ENCODE measurements at regions not wholly inside any gene's neighbourhood (a gene's known extent, or its start where the extent isn't known, plus 50 kb on each side); places are given as distances from the start of the nearest gene placed in this dataset.

DNA sequence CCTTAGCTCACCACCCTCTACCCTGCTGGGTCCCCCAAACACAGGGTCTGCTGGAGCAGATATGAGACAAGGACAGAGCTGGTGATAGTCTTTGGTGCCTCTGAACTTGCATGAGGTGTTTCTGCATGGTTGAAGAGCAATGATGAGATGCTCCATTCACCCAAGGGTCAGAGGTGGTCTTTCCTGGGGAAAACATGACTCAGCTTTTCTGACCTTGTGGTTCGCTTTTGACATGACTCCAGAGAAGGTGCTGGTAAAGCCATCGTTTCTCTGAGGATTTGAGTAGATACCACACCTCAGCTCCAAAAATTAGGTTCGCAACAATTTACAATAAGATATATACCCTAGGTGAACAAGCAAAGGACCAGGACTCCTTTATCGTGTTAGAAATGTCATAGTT lies 304.8 kb downstream of the DHX35 start (continued):
- TF ChIP-seq, protein P1, sequence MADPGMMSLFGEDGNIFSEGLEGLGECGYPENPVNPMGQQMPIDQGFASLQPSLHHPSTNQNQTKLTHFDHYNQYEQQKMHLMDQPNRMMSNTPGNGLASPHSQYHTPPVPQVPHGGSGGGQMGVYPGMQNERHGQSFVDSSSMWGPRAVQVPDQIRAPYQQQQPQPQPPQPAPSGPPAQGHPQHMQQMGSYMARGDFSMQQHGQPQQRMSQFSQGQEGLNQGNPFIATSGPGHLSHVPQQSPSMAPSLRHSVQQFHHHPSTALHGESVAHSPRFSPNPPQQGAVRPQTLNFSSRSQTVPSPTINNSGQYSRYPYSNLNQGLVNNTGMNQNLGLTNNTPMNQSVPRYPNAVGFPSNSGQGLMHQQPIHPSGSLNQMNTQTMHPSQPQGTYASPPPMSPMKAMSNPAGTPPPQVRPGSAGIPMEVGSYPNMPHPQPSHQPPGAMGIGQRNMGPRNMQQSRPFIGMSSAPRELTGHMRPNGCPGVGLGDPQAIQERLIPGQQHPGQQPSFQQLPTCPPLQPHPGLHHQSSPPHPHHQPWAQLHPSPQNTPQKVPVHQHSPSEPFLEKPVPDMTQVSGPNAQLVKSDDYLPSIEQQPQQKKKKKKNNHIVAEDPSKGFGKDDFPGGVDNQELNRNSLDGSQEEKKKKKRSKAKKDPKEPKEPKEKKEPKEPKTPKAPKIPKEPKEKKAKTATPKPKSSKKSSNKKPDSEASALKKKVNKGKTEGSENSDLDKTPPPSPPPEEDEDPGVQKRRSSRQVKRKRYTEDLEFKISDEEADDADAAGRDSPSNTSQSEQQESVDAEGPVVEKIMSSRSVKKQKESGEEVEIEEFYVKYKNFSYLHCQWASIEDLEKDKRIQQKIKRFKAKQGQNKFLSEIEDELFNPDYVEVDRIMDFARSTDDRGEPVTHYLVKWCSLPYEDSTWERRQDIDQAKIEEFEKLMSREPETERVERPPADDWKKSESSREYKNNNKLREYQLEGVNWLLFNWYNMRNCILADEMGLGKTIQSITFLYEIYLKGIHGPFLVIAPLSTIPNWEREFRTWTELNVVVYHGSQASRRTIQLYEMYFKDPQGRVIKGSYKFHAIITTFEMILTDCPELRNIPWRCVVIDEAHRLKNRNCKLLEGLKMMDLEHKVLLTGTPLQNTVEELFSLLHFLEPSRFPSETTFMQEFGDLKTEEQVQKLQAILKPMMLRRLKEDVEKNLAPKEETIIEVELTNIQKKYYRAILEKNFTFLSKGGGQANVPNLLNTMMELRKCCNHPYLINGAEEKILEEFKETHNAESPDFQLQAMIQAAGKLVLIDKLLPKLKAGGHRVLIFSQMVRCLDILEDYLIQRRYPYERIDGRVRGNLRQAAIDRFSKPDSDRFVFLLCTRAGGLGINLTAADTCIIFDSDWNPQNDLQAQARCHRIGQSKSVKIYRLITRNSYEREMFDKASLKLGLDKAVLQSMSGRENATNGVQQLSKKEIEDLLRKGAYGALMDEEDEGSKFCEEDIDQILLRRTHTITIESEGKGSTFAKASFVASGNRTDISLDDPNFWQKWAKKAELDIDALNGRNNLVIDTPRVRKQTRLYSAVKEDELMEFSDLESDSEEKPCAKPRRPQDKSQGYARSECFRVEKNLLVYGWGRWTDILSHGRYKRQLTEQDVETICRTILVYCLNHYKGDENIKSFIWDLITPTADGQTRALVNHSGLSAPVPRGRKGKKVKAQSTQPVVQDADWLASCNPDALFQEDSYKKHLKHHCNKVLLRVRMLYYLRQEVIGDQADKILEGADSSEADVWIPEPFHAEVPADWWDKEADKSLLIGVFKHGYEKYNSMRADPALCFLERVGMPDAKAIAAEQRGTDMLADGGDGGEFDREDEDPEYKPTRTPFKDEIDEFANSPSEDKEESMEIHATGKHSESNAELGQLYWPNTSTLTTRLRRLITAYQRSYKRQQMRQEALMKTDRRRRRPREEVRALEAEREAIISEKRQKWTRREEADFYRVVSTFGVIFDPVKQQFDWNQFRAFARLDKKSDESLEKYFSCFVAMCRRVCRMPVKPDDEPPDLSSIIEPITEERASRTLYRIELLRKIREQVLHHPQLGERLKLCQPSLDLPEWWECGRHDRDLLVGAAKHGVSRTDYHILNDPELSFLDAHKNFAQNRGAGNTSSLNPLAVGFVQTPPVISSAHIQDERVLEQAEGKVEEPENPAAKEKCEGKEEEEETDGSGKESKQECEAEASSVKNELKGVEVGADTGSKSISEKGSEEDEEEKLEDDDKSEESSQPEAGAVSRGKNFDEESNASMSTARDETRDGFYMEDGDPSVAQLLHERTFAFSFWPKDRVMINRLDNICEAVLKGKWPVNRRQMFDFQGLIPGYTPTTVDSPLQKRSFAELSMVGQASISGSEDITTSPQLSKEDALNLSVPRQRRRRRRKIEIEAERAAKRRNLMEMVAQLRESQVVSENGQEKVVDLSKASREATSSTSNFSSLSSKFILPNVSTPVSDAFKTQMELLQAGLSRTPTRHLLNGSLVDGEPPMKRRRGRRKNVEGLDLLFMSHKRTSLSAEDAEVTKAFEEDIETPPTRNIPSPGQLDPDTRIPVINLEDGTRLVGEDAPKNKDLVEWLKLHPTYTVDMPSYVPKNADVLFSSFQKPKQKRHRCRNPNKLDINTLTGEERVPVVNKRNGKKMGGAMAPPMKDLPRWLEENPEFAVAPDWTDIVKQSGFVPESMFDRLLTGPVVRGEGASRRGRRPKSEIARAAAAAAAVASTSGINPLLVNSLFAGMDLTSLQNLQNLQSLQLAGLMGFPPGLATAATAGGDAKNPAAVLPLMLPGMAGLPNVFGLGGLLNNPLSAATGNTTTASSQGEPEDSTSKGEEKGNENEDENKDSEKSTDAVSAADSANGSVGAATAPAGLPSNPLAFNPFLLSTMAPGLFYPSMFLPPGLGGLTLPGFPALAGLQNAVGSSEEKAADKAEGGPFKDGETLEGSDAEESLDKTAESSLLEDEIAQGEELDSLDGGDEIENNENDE (IDR thresholded peaks at IDR 0.05; ENCODE audit: insufficient replicate concordance, low read length), result no peak
- TF ChIP-seq POU5F1 (IDR thresholded peaks at IDR 0.05; ENCODE audit: low read depth, low read length), result no peak
- no peak for TF ChIP-seq KDM1A (IDR thresholded peaks at IDR 0.05; ENCODE audit: borderline replicate concordance, low read length)
- TF ChIP-seq BRCA1 (IDR thresholded peaks at IDR 0.05; ENCODE audit: low read depth, low read length), result no peak
- no peak for TF ChIP-seq ATF3 (IDR thresholded peaks at IDR 0.05; ENCODE audit: insufficient read depth, low read depth, low read length)
